HCT116 (cell line): ENCODE measurements at regions not wholly inside any gene's neighbourhood (a gene's known extent, or its start where the extent isn't known, plus 50 kb on each side); places are given as distances from the start of the nearest gene placed in this dataset.

Experiments used
- ATAC-seq: fragments of 200-7000 bp; cut with Tn5 transposase; 2 replicates; pipeline ENCODE4 v1.9.1; 2020; ENCODE audit warnings: mild to moderate bottlenecking, moderate library complexity
- BruUV-seq: library from RNA; stranded (reverse); fragments of 400-500 nt; replicated peaks from 2 replicates; lab custom pipeline; 2021; lab: Mats Ljungman, UMichigan
- CTCF ChIA-PET: fragments of 300-600 bp; sonication (Branson Sonifier 250); formaldehyde crosslinking; loops from one replicate; lab custom pipeline; 2021; ENCODE audit warnings: antibody characterized with exemption; lab: Charles Lee
- POLR2A ChIA-PET: fragments of 300-600, 350-600 bp; sonication (Branson Sonifier 250); formaldehyde crosslinking; loops from one replicate; lab custom pipeline; 2021; ENCODE audit warnings: antibody characterized with exemption; lab: Charles Lee
- RAD21 ChIA-PET, 2 experiments: fragments of 300-600 bp; sonication (Branson Sonifier 250); formaldehyde crosslinking; loops; one replicate each; lab custom pipeline; 2023; ENCODE audit warnings: low total read pairs in 2 of 2; ENCODE audit not compliant: uncharacterized antibody in 2 of 2, unreplicated experiment in 2 of 2, low non-redundant PET in 1 of 2; lab: Charles Lee
- DNase-seq: peaks from one replicate; pipeline ENCODE4 v3.0.0-alpha.2; 2010; ENCODE audit warnings: low read depth, low spot score
- H2AFZ ChIP-seq: fragments of 200-600 bp; shearing (Covaris generic), sonication (generic); 2 replicates; pipeline ENCODE4 v1.6.1; 2017; ENCODE audit warnings: low read depth, mixed run types, mixed read lengths, antibody characterized with exemption, low read length; ENCODE audit not compliant: poor library complexity, severe bottlenecking
- H3K27ac ChIP-seq: 2 replicates; pipeline ENCODE4 v1.5.1; 2012; ENCODE audit warnings: low read depth, low read length
- H3K27me3 ChIP-seq: fragments of 200-600 bp; sonication (generic); 2 replicates; pipeline ENCODE4 v1.6.1; 2016; ENCODE audit warnings: mixed run types, low read length, mixed read lengths; ENCODE audit not compliant: insufficient read depth
- H3K36me3 ChIP-seq, 2 experiments: fragments of 200-500 bp in 1 of 2; fragments of 200-600 bp in 1 of 2; sonication (Bioruptor generic) in 1 of 2; sonication (generic) in 1 of 2; 2 replicates each; pipeline versions ENCODE4 v1.5.1 to v1.6.1; 2014 to 2016; ENCODE audit warnings: low read length in 2 of 2, inconsistent platforms in 1 of 2, mixed read lengths in 1 of 2, mixed run types in 1 of 2; ENCODE audit not compliant: insufficient read depth in 2 of 2, control insufficient read depth in 1 of 2
- H3K4me1 ChIP-seq, 2 experiments: fragments of 200-600 bp in 1 of 2; sonication (generic) in 1 of 2; 2 replicates each; pipeline versions ENCODE4 v1.5.1 to v1.6.1; 2012 to 2017; ENCODE audit warnings: low read length in 2 of 2, inconsistent platforms in 1 of 2, mild to moderate bottlenecking in 1 of 2, mixed read lengths in 1 of 2, mixed run types in 1 of 2, moderate library complexity in 1 of 2; ENCODE audit not compliant: insufficient read depth in 2 of 2, control insufficient read depth in 1 of 2
- H3K4me2 ChIP-seq: fragments of 200-600 bp; sonication (generic); 2 replicates; pipeline ENCODE4 v1.6.1; 2017; ENCODE audit warnings: mixed run types, low read length, mixed read lengths
- H3K4me3 ChIP-seq, 2 experiments: fragments of 200-600 bp in 1 of 2; sonication (generic) in 1 of 2; replicated peaks in 1 of 2; 2 replicates each; pipeline ENCODE4 v1.5.1; 2011 to 2016; ENCODE audit warnings: low read length in 2 of 2, control low read depth in 1 of 2, low read depth in 1 of 2, mild to moderate bottlenecking in 1 of 2, mixed read lengths in 1 of 2, mixed run types in 1 of 2
- H3K79me2 ChIP-seq: fragments of 200-600 bp; sonication (generic); 2 replicates; pipeline ENCODE4 v1.6.1; 2017; ENCODE audit warnings: mild to moderate bottlenecking, mixed run types, low read length, moderate library complexity, mixed read lengths; ENCODE audit not compliant: insufficient read depth
- H3K9ac ChIP-seq: fragments of 200-600 bp; sonication (generic); 2 replicates; pipeline ENCODE4 v1.6.1; 2016; ENCODE audit warnings: low read length, mixed read lengths
- H3K9me2 ChIP-seq: fragments of 200-600 bp; sonication (generic), shearing (Covaris generic); 2 replicates; pipeline ENCODE4 v1.6.1; 2017; ENCODE audit warnings: mixed run types, mild to moderate bottlenecking, moderate library complexity; ENCODE audit not compliant: insufficient read depth
- H3K9me3 ChIP-seq, 2 experiments: fragments of 200-500 bp in 1 of 2; fragments of 200-600 bp in 1 of 2; sonication (Bioruptor generic) in 1 of 2; sonication (generic) in 1 of 2; 2 replicates each; pipeline ENCODE4 v1.6.1; 2014 to 2017; ENCODE audit warnings: low read length in 2 of 2, mixed read lengths in 2 of 2, inconsistent platforms in 1 of 2, low read depth in 1 of 2, mild to moderate bottlenecking in 1 of 2, mixed run types in 1 of 2, moderate library complexity in 1 of 2; ENCODE audit not compliant: control insufficient read depth in 1 of 2, insufficient read depth in 1 of 2
- H4K20me1 ChIP-seq: fragments of 200-600 bp; sonication (generic), shearing (Covaris generic); 2 replicates; pipeline ENCODE4 v1.6.1; 2017; ENCODE audit warnings: mixed run types, mild to moderate bottlenecking, moderate library complexity; ENCODE audit not compliant: insufficient read depth
- CTCF ChIP-seq, 3 experiments: fragments of 200-600 bp in 1 of 3; sonication (generic) in 1 of 3; IDR thresholded peaks in 2 of 3; conservative IDR thresholded peaks in 1 of 3; 2 replicates each; pipeline ENCODE4 v1.5.1; 2012 to 2017; ENCODE audit warnings: low read depth in 2 of 3, low read length in 2 of 3, antibody characterized with exemption in 1 of 3, borderline replicate concordance in 1 of 3, control low read depth in 1 of 3, mild to moderate bottlenecking in 1 of 3, mixed read lengths in 1 of 3, mixed run types in 1 of 3, moderate library complexity in 1 of 3; ENCODE audit not compliant: insufficient read depth in 1 of 3
- EZH2 ChIP-seq: fragments of 200-600 bp; sonication (generic); IDR thresholded peaks from 2 replicates; pipeline ENCODE4 v1.6.1; 2017; ENCODE audit warnings: antibody characterized with exemption, mixed run types
- RAD21 ChIP-seq: IDR thresholded peaks from 2 replicates; pipeline ENCODE4 v1.6.1; 2012; ENCODE audit warnings: low read depth, mild to moderate bottlenecking
- YY1 ChIP-seq: IDR thresholded peaks from 2 replicates; pipeline ENCODE4 v1.6.1; 2011; ENCODE audit warnings: low read length, low read depth, moderate library complexity, mild to moderate bottlenecking; ENCODE audit not compliant: insufficient replicate concordance; ENCODE audit errors: extremely low read depth
- ZBTB33 ChIP-seq: IDR thresholded peaks from 2 replicates; pipeline ENCODE4 v1.6.1; 2011; ENCODE audit warnings: mild to moderate bottlenecking, low read length, moderate library complexity; ENCODE audit not compliant: insufficient replicate concordance; ENCODE audit errors: extremely low read depth
- intact Hi-C: fragments of 100-400 bp; cut with micrococcal nuclease; formaldehyde crosslinking; loops from 2 replicates; pipeline ENCODE4 v1.10.0; 2022

GRCh38 chr17:34117811-34118210 lies 137.3 kb upstream of the CCL2 start:
- DNase-seq, result no peak
- no peaks in the 10 kb centered on the region for H4K20me1 ChIP-seq
- no peak overlapping the region for H3K4me3 ChIP-seq
- H3K9me3 ChIP-seq, result peaks cover 0 to 15% of the 10 kb centered on the region in 2 experiments; a peak in 1 of 4 replicates
- no peak overlapping the region for H2AFZ ChIP-seq
- TF ChIP-seq YY1 (no peak), ZBTB33 (no peak), CTCF (IDR thresholded peaks at IDR 0.05 in 2 of 3, conservative IDR thresholded peaks at IDR 0.05 in 1 of 3; ENCODE audit: borderline replicate concordance in 1 of 3, insufficient read depth in 1 of 3, low read depth in 2 of 3, low read length in 2 of 3) (no peak), EZH2 (no peak), RAD21 (no peak)
- H3K9ac ChIP-seq, result no peak overlapping the region
- RAD21 ChIA-PET, result no interaction called here
- H3K9me2 ChIP-seq, result no peaks in the 10 kb centered on the region
- CTCF ChIA-PET, result no interaction called here
- no peaks in the 10 kb centered on the region for H3K27me3 ChIP-seq
- no TSS peak for BruUV-seq
- intact Hi-C loops, result no loop called here
- H3K36me3 ChIP-seq, result no peaks in the 10 kb centered on the region
- POLR2A ChIA-PET, result no interaction called here
- no peak overlapping the region for H3K4me2 ChIP-seq
- H3K27ac ChIP-seq, result no peak overlapping the region
- no peak for ATAC-seq
- H3K4me1 ChIP-seq, result no peaks in the 10 kb centered on the region
- H3K79me2 ChIP-seq, result no peaks in the 10 kb centered on the region
